Neural progenitor cell (in vitro differentiated cells): ENCODE measurements at regions not wholly inside any gene's neighbourhood (a gene's known extent, or its start where the extent isn't known, plus 50 kb on each side); places are given as distances from the start of the nearest gene placed in this dataset.

Experiments
- CTCF ChIP-seq: fragments of 200-600 bp; sonication (generic); IDR thresholded peaks from 2 replicates; pipeline ENCODE4 v1.5.1; 2017; ENCODE audit warnings: antibody characterized with exemption, mild to moderate bottlenecking
- EZH2phosphoT487 ChIP-seq: fragments of 200-600 bp; sonication (generic); IDR thresholded peaks from 2 replicates; pipeline ENCODE4 v1.6.1; 2017; ENCODE audit warnings: antibody characterized with exemption

GRCh38 chr3:144431134-144431533 lies 459.5 kb downstream of the DIPK2A start:
- TF ChIP-seq EZH2phosphoT487, result no peak
- TF ChIP-seq CTCF, result no peak
